ENCODE measurements at regions not wholly inside any gene's neighbourhood (a gene's known extent, or its start where the extent isn't known, plus 50 kb on each side); places are given as distances from the start of the nearest gene placed in this dataset.

DNA sequence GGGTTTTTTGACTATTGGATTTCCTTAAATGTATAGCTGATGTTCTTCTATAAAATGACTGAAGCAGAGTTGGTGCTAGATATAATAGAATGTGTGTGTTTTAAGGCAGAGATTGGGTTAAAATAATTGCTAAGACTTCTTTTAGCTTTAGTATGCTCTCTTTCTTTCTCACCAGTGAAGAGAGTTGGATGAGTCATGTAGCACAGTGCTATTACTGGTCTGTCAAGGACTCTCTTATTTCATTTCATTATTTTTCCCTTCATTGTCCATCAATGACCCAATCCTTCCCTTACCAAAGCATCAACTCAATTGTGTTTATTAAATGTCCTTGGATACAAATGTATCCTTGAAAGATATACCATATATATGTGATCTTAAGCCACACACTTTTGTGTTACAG lies 268.9 kb downstream of the IRS2 start:
- Histone ChIP-seq H3K36me3 (ENCODE audit: insufficient read depth, low read length) (no peaks in the 10 kb centered on the region), H3K9me3 (ENCODE audit: control insufficient read depth in 1 of 2, insufficient read depth in 1 of 2, low read length in 2 of 2) (no peaks in the 10 kb centered on the region), H3K4me1 (ENCODE audit: insufficient read depth, low read length) (no peaks in the 10 kb centered on the region), H3K4me3 (ENCODE audit: low read length) (no peak overlapping the region), H3K27me3 (ENCODE audit: control insufficient read depth in 1 of 2, insufficient read depth in 2 of 2, low read length in 2 of 2) (no peaks in the 10 kb centered on the region), H3K27ac (ENCODE audit: low read depth in 1 of 2, low read length in 2 of 2) (no peak overlapping the region)
- POLR2A ChIA-PET: no interaction called here
- CTCF ChIA-PET: no interaction called here
- no peaks in the 10 kb centered on the region for H3K4me1 Mint-ChIP-seq (ENCODE audit: low read depth)
- intact Hi-C loops (cut with DNase I, micrococcal nuclease): no loop called here
- DNase-seq (no peak), ATAC-seq (ENCODE audit: poor library complexity) (no peak)
- H3K36me3 Mint-ChIP-seq (ENCODE audit: low read depth): no peaks in the 10 kb centered on the region
- no peak overlapping the region for H3K27ac Mint-ChIP-seq
- no peaks in the 10 kb centered on the region for H3K9me3 Mint-ChIP-seq
- no peaks in the 10 kb centered on the region for H3K27me3 Mint-ChIP-seq
- no peak overlapping the region for H3K4me3 Mint-ChIP-seq
- TF ChIP-seq, protein P1, sequence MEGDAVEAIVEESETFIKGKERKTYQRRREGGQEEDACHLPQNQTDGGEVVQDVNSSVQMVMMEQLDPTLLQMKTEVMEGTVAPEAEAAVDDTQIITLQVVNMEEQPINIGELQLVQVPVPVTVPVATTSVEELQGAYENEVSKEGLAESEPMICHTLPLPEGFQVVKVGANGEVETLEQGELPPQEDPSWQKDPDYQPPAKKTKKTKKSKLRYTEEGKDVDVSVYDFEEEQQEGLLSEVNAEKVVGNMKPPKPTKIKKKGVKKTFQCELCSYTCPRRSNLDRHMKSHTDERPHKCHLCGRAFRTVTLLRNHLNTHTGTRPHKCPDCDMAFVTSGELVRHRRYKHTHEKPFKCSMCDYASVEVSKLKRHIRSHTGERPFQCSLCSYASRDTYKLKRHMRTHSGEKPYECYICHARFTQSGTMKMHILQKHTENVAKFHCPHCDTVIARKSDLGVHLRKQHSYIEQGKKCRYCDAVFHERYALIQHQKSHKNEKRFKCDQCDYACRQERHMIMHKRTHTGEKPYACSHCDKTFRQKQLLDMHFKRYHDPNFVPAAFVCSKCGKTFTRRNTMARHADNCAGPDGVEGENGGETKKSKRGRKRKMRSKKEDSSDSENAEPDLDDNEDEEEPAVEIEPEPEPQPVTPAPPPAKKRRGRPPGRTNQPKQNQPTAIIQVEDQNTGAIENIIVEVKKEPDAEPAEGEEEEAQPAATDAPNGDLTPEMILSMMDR (IDR thresholded peaks at IDR 0.05): no peak

DNA sequence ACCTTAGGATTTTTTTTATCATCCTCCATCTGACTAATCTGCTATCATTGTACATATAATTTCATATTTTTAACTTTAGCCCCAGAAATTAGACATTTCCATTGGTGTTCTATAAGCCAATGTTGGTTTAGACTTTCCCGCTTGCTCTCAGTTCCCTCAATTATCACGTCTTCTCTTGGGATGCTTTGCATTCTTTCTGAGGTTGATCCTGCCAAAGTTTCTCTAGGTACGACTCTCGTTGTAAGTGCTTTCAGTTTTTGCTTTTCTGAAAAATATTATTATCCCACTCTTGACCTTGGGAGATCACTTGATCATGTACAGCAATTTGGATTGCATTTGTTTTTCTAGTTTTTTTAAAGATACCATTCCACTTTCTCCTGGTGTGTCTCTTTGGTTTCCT lies 270.2 kb downstream of the IRS2 start:
- H3K27ac Mint-ChIP-seq: no peak overlapping the region
- CTCF ChIA-PET: no interaction called here
- H3K4me3 ChIP-seq (ENCODE audit: low read length): no peak overlapping the region
- no peaks in the 10 kb centered on the region for H3K27me3 ChIP-seq (ENCODE audit: control insufficient read depth in 1 of 2, insufficient read depth in 2 of 2, low read length in 2 of 2)
- H3K9me3 Mint-ChIP-seq: no peaks in the 10 kb centered on the region
- no peak for DNase-seq
- POLR2A ChIA-PET: no interaction called here
- H3K27me3 Mint-ChIP-seq: no peaks in the 10 kb centered on the region
- no peaks in the 10 kb centered on the region for H3K36me3 ChIP-seq (ENCODE audit: insufficient read depth, low read length)
- no peaks in the 10 kb centered on the region for H3K36me3 Mint-ChIP-seq (ENCODE audit: low read depth)
- intact Hi-C loops (cut with DNase I, micrococcal nuclease): no loop called here
- TF ChIP-seq, protein P1 (IDR thresholded peaks at IDR 0.05): no peak
- no peaks in the 10 kb centered on the region for H3K9me3 ChIP-seq (ENCODE audit: control insufficient read depth in 1 of 2, insufficient read depth in 1 of 2, low read length in 2 of 2)
- H3K27ac ChIP-seq (ENCODE audit: low read depth in 1 of 2, low read length in 2 of 2): no peak overlapping the region
- no peak overlapping the region for H3K4me3 Mint-ChIP-seq
- no peaks in the 10 kb centered on the region for H3K4me1 ChIP-seq (ENCODE audit: insufficient read depth, low read length)
- H3K4me1 Mint-ChIP-seq (ENCODE audit: low read depth): no peaks in the 10 kb centered on the region
- ATAC-seq (ENCODE audit: poor library complexity): no peak

DNA sequence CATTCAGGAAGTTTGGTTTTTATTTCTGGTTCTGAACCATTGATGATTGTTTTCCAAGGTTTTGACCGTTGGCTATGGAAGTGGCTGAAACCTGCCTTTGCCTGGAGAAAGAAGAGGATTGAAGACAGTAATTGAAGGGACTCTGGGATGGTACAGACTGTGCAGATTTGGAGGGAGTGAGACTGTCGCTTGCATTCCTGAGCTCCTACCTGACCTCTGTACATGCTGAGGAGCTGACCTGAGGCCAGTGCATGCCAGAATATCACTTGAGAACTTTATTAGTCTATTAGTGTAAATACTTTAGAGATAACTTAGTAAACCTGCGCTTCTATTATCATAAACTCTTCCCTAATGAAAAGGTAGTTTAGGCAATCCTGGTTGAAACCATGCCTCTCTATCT lies 276.4 kb downstream of the IRS2 start:
- TF ChIP-seq, protein P1 (IDR thresholded peaks at IDR 0.05): no peak
- no peak overlapping the region for H3K4me3 ChIP-seq (ENCODE audit: low read length)
- no peaks in the 10 kb centered on the region for H3K9me3 ChIP-seq (ENCODE audit: control insufficient read depth in 1 of 2, insufficient read depth in 1 of 2, low read length in 2 of 2)
- no peak overlapping the region for H3K27ac Mint-ChIP-seq
- H3K27me3 ChIP-seq (ENCODE audit: control insufficient read depth in 1 of 2, insufficient read depth in 2 of 2, low read length in 2 of 2): peaks cover 0 to 3% of the 10 kb centered on the region in 2 experiments
- no peak for ATAC-seq (ENCODE audit: poor library complexity)
- no peaks in the 10 kb centered on the region for H3K36me3 Mint-ChIP-seq (ENCODE audit: low read depth)
- DNase-seq: no peak
- ChIA-PET POLR2A (no interaction called here), CTCF (no interaction called here)
- peaks cover 21% of the 10 kb centered on the region for H3K27me3 Mint-ChIP-seq
- no peaks in the 10 kb centered on the region for H3K4me1 ChIP-seq (ENCODE audit: insufficient read depth, low read length)
- H3K4me1 Mint-ChIP-seq (ENCODE audit: low read depth): no peaks in the 10 kb centered on the region
- H3K9me3 Mint-ChIP-seq: no peaks in the 10 kb centered on the region
- H3K27ac ChIP-seq (ENCODE audit: low read depth in 1 of 2, low read length in 2 of 2): no peak overlapping the region
- H3K4me3 Mint-ChIP-seq: no peak overlapping the region
- intact Hi-C loops (cut with DNase I, micrococcal nuclease): no loop called here
- H3K36me3 ChIP-seq (ENCODE audit: insufficient read depth, low read length): no peaks in the 10 kb centered on the region

Data from CD4-positive, alpha-beta T cell (primary cell).